Astrocyte (in vitro differentiated cells and primary cell): ENCODE measurements at regions not wholly inside any gene's neighbourhood (a gene's known extent, or its start where the extent isn't known, plus 50 kb on each side); places are given as distances from the start of the nearest gene placed in this dataset.

Experiments used
- DNase-seq: peaks from one replicate; pipeline ENCODE4 v3.0.0-alpha.2; 2010; ENCODE audit warnings: low read depth
- FAIRE-seq: peaks from 2 replicates; lab custom pipeline; 2011; peaks lifted over from hg19 to GRCh38; lab: Jason Lieb, UNC
- H2AFZ ChIP-seq: 2 replicates; pipeline ENCODE4 v1.6.0; 2012; ENCODE audit warnings: low read depth, low read length, inconsistent platforms
- H3K27ac ChIP-seq: 2 replicates; pipeline ENCODE4 v1.5.1; 2011; ENCODE audit warnings: low read depth, low read length, inconsistent platforms
- H3K27me3 ChIP-seq: 2 replicates; pipeline ENCODE4 v1.6.0; 2011; ENCODE audit warnings: low read length, inconsistent platforms; ENCODE audit not compliant: insufficient read depth
- H3K36me3 ChIP-seq: 2 replicates; pipeline ENCODE4 v1.5.1; 2011; ENCODE audit warnings: low read length, inconsistent platforms; ENCODE audit not compliant: insufficient read depth
- H3K4me1 ChIP-seq: 2 replicates; pipeline ENCODE4 v1.5.1; 2011; ENCODE audit warnings: low read length, inconsistent platforms; ENCODE audit not compliant: insufficient read depth
- H3K4me2 ChIP-seq: 2 replicates; pipeline ENCODE4 v1.6.0; 2012; ENCODE audit warnings: low read length, inconsistent platforms
- H3K4me3 ChIP-seq: 2 replicates; pipeline ENCODE4 v1.5.1; 2011; ENCODE audit warnings: low read depth, mild to moderate bottlenecking, low read length, inconsistent platforms; ENCODE audit not compliant: insufficient read depth
- H3K79me2 ChIP-seq: 2 replicates; pipeline ENCODE4 v1.6.0; 2012; ENCODE audit warnings: mild to moderate bottlenecking, low read length, inconsistent platforms; ENCODE audit not compliant: insufficient read depth
- H3K9ac ChIP-seq: 2 replicates; pipeline ENCODE4 v1.6.0; 2012; ENCODE audit warnings: mild to moderate bottlenecking, low read length, inconsistent platforms
- H3K9me3 ChIP-seq: 2 replicates; pipeline ENCODE4 v1.5.1; 2012; ENCODE audit warnings: low read depth, mild to moderate bottlenecking, low read length, inconsistent platforms; ENCODE audit not compliant: insufficient read depth
- H4K20me1 ChIP-seq: 2 replicates; pipeline ENCODE4 v1.6.0; 2012; ENCODE audit warnings: low read length, inconsistent platforms; ENCODE audit not compliant: insufficient read depth
- H3K27ac Mint-ChIP-seq: one replicate; pipeline ENCODE4 v1.8.0; 2021; ENCODE audit warnings: mild to moderate bottlenecking, mixed read lengths; ENCODE audit not compliant: unreplicated experiment
- H3K27me3 Mint-ChIP-seq: one replicate; pipeline ENCODE4 v1.8.0; 2021; ENCODE audit warnings: low read depth, mixed read lengths; ENCODE audit not compliant: unreplicated experiment
- H3K36me3 Mint-ChIP-seq: one replicate; pipeline ENCODE4 v1.8.0; 2021; ENCODE audit warnings: low read depth, mixed read lengths; ENCODE audit not compliant: unreplicated experiment
- H3K4me1 Mint-ChIP-seq: one replicate; pipeline ENCODE4 v1.8.0; 2021; ENCODE audit warnings: low read depth, mixed read lengths; ENCODE audit not compliant: unreplicated experiment
- H3K4me3 Mint-ChIP-seq: one replicate; pipeline ENCODE4 v1.8.0; 2021; ENCODE audit warnings: mild to moderate bottlenecking, moderate library complexity, mixed read lengths; ENCODE audit not compliant: unreplicated experiment
- H3K9me3 Mint-ChIP-seq: one replicate; pipeline ENCODE4 v1.8.0; 2021; ENCODE audit warnings: mild to moderate bottlenecking, mixed read lengths; ENCODE audit not compliant: unreplicated experiment
- CTCF ChIP-seq: IDR thresholded peaks from 2 replicates; pipeline ENCODE4 v1.5.1; 2011; ENCODE audit warnings: low read depth, mild to moderate bottlenecking, inconsistent platforms, low read length, moderate library complexity; ENCODE audit not compliant: insufficient read depth
- EZH2 ChIP-seq: IDR thresholded peaks from 2 replicates; pipeline ENCODE4 v1.6.1; 2012; ENCODE audit warnings: mild to moderate bottlenecking, low read length, inconsistent platforms; ENCODE audit not compliant: insufficient read depth

- Histone ChIP-seq H3K9me3 (no peaks in the 10 kb centered on the region), H3K36me3 (no peaks in the 10 kb centered on the region), H2AFZ (no peak overlapping the region), H3K27me3 (no peaks in the 10 kb centered on the region), H4K20me1 (no peaks in the 10 kb centered on the region), H3K9ac (no peak overlapping the region), H3K4me3 (no peak overlapping the region), H3K79me2 (no peaks in the 10 kb centered on the region), H3K4me2 (no peak overlapping the region), H3K4me1 (no peaks in the 10 kb centered on the region), H3K27ac (no peak overlapping the region)
- Mint-ChIP-seq H3K4me1 (peaks cover 8% of the 10 kb centered on the region), H3K36me3 (no peaks in the 10 kb centered on the region), H3K27me3 (no peaks in the 10 kb centered on the region), H3K27ac (no peak overlapping the region), H3K9me3 (peaks cover 5% of the 10 kb centered on the region), H3K4me3 (no peak overlapping the region)
- DNase-seq (no peak), FAIRE-seq (no peak)
- TF ChIP-seq EZH2 (no peak), CTCF (no peak)
These were observed 423.2 kb upstream of the B3GALT2 start for GRCh38 chr1:193609592-193609991.

GRCh38 chr1:193607787-193608186 lies 421.4 kb upstream of the B3GALT2 start:
- Mint-ChIP-seq H3K9me3 (peaks cover 5% of the 10 kb centered on the region), H3K4me3 (no peak overlapping the region), H3K36me3 (no peaks in the 10 kb centered on the region), H3K4me1 (peaks cover 2% of the 10 kb centered on the region), H3K27ac (no peak overlapping the region), H3K27me3 (no peaks in the 10 kb centered on the region)
- no peaks in the 10 kb centered on the region for H3K36me3 ChIP-seq
- no peaks in the 10 kb centered on the region for H3K79me2 ChIP-seq
- FAIRE-seq (no peak), DNase-seq (no peak)
- H3K27ac ChIP-seq: no peak overlapping the region
- H3K4me3 ChIP-seq: no peak overlapping the region
- TF ChIP-seq CTCF (no peak), EZH2 (no peak)
- no peak overlapping the region for H3K4me2 ChIP-seq
- no peaks in the 10 kb centered on the region for H4K20me1 ChIP-seq
- no peak overlapping the region for H2AFZ ChIP-seq
- no peaks in the 10 kb centered on the region for H3K9me3 ChIP-seq
- H3K4me1 ChIP-seq: no peaks in the 10 kb centered on the region
- H3K9ac ChIP-seq: no peak overlapping the region
- no peaks in the 10 kb centered on the region for H3K27me3 ChIP-seq

GRCh38 chr1:193606035-193606434 lies 419.6 kb upstream of the B3GALT2 start:
- no peak overlapping the region for H3K4me3 ChIP-seq
- FAIRE-seq (no peak), DNase-seq (no peak)
- no peaks in the 10 kb centered on the region for H3K9me3 ChIP-seq
- no peaks in the 10 kb centered on the region for H3K79me2 ChIP-seq
- no peak overlapping the region for H3K9ac ChIP-seq
- H2AFZ ChIP-seq: no peak overlapping the region
- no peaks in the 10 kb centered on the region for H4K20me1 ChIP-seq
- no peak overlapping the region for H3K27ac ChIP-seq
- TF ChIP-seq EZH2 (no peak), CTCF (no peak)
- Mint-ChIP-seq H3K4me3 (no peak overlapping the region), H3K27ac (no peak overlapping the region), H3K27me3 (no peaks in the 10 kb centered on the region), H3K36me3 (no peaks in the 10 kb centered on the region), H3K4me1 (peaks cover 2% of the 10 kb centered on the region), H3K9me3 (peaks cover 5% of the 10 kb centered on the region)
- no peaks in the 10 kb centered on the region for H3K36me3 ChIP-seq
- H3K4me2 ChIP-seq: no peak overlapping the region
- no peaks in the 10 kb centered on the region for H3K27me3 ChIP-seq
- H3K4me1 ChIP-seq: no peaks in the 10 kb centered on the region
